Osteoblast (primary cell): ENCODE measurements at regions not wholly inside any gene's neighbourhood (a gene's known extent, or its start where the extent isn't known, plus 50 kb on each side); places are given as distances from the start of the nearest gene placed in this dataset.
"Not testable (repeated sequence)": the region's sequence is repeated elsewhere in the genome, so short reads cannot be mapped to it uniquely, and the experiment has no call there.

Experiments used
- DNase-seq: peaks from one replicate; pipeline ENCODE4 v3.0.0; 2011; ENCODE audit warnings: low spot score, mixed read lengths; ENCODE audit not compliant: insufficient read length; ENCODE audit errors: missing footprints
- H2AFZ ChIP-seq: 2 replicates; pipeline ENCODE4 v1.6.0; 2011; ENCODE audit warnings: mild to moderate bottlenecking, low read length
- H3K27ac ChIP-seq: 2 replicates; pipeline ENCODE4 v1.5.1; 2011; ENCODE audit warnings: mild to moderate bottlenecking, low read depth, low read length, moderate library complexity
- H3K27me3 ChIP-seq: 2 replicates; pipeline ENCODE4 v1.6.0; 2012; ENCODE audit warnings: mild to moderate bottlenecking, control low read depth, inconsistent platforms, low read length, moderate library complexity; ENCODE audit not compliant: insufficient read depth
- H3K36me3 ChIP-seq: 2 replicates; pipeline ENCODE4 v1.5.1; 2011; ENCODE audit warnings: mild to moderate bottlenecking, low read length, control low read depth, moderate library complexity; ENCODE audit not compliant: insufficient read depth
- H3K4me1 ChIP-seq: 2 replicates; pipeline ENCODE4 v1.5.1; 2011; ENCODE audit warnings: mild to moderate bottlenecking, low read length, control low read depth, moderate library complexity; ENCODE audit not compliant: insufficient read depth
- H3K4me2 ChIP-seq: 2 replicates; pipeline ENCODE4 v1.6.0; 2011; ENCODE audit warnings: mild to moderate bottlenecking, low read length; ENCODE audit not compliant: insufficient read depth
- H3K4me3 ChIP-seq: fragments of 200-600 bp; sonication (generic); 3 replicates; pipeline ENCODE4 v1.5.1; 2012; ENCODE audit warnings: mild to moderate bottlenecking, low read length, inconsistent platforms; ENCODE audit not compliant: insufficient read depth
- H3K79me2 ChIP-seq: 2 replicates; pipeline ENCODE4 v1.6.0; 2012; ENCODE audit warnings: mild to moderate bottlenecking, low read length, control low read depth, inconsistent platforms; ENCODE audit not compliant: insufficient read depth
- H3K9me3 ChIP-seq: 2 replicates; pipeline ENCODE4 v1.5.1; 2011; ENCODE audit warnings: low read depth, low read length, control low read depth
- H4K20me1 ChIP-seq: 2 replicates; pipeline ENCODE4 v1.6.0; 2012; ENCODE audit warnings: mild to moderate bottlenecking, low read length, control low read depth; ENCODE audit not compliant: insufficient read depth
- TF ChIP-seq, protein P1 (sequence below): IDR thresholded peaks from 2 replicates; pipeline ENCODE4 v1.5.1; 2011; ENCODE audit warnings: mild to moderate bottlenecking, low read depth, low read length, moderate library complexity; ENCODE audit errors: extremely low read depth

DNA sequence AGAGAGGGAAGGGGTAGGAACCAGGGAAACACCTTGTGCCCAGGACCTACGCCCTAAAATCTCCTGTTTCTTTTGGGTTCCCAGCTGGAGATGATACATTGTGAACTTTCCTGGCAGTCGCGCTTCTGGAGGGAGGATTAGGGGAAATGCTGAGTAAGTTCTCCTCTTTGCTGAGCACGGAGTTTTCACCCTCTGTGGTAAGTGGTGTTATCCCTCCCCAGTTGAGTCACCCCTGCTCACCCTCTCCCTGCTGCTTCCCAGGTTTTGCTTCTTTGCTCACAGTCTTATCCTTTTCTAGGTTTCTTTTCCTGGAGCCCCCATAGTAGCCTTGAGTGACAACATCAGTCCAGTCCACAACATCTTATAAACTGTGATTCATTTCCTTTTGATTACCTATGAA is 789.1 kb downstream of the TMEM121 start:
- no peaks in the 10 kb centered on the region for H3K4me1 ChIP-seq
- H2AFZ ChIP-seq, result no peak overlapping the region
- H3K9me3 ChIP-seq, result peaks cover 2% of the 10 kb centered on the region
- no peak overlapping the region for H3K27ac ChIP-seq
- H3K36me3 ChIP-seq, result no peaks in the 10 kb centered on the region
- TF ChIP-seq, protein P1, sequence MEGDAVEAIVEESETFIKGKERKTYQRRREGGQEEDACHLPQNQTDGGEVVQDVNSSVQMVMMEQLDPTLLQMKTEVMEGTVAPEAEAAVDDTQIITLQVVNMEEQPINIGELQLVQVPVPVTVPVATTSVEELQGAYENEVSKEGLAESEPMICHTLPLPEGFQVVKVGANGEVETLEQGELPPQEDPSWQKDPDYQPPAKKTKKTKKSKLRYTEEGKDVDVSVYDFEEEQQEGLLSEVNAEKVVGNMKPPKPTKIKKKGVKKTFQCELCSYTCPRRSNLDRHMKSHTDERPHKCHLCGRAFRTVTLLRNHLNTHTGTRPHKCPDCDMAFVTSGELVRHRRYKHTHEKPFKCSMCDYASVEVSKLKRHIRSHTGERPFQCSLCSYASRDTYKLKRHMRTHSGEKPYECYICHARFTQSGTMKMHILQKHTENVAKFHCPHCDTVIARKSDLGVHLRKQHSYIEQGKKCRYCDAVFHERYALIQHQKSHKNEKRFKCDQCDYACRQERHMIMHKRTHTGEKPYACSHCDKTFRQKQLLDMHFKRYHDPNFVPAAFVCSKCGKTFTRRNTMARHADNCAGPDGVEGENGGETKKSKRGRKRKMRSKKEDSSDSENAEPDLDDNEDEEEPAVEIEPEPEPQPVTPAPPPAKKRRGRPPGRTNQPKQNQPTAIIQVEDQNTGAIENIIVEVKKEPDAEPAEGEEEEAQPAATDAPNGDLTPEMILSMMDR, result no peak
- no peak overlapping the region for H3K4me2 ChIP-seq
- no peaks in the 10 kb centered on the region for H4K20me1 ChIP-seq
- no peak overlapping the region for H3K4me3 ChIP-seq
- DNase-seq, result no peak
- no peaks in the 10 kb centered on the region for H3K79me2 ChIP-seq
- no peaks in the 10 kb centered on the region for H3K27me3 ChIP-seq

DNA sequence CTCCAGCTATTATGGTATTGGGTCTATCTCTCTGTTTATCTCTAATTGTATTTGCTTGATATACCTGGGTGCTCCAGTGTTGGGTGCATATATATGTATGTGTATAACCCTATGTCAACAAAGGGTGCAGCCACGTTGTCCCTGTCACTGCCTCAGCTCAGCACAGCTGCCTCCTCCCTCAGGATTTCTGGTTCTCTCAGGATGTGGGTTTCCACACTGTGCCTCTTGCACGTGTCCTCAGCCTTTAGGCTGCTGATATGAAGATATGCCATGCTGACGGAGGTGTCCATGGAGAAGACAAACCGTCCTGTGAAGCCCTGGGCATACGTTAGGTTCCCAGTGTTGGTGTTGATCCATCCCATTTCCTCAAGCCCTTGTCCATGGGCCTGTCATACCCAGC is 791.2 kb downstream of the TMEM121 start:
- Histone ChIP-seq H3K4me3 (no peak overlapping the region), H3K79me2 (no peaks in the 10 kb centered on the region), H3K27ac (no peak overlapping the region), H2AFZ (no peak overlapping the region), H3K27me3 (no peaks in the 10 kb centered on the region), H3K4me2 (no peak overlapping the region), H3K9me3 (peaks cover 2% of the 10 kb centered on the region), H3K36me3 (no peaks in the 10 kb centered on the region), H3K4me1 (no peaks in the 10 kb centered on the region), H4K20me1 (no peaks in the 10 kb centered on the region)
- TF ChIP-seq, protein P1, result no peak
- no peak for DNase-seq

DNA sequence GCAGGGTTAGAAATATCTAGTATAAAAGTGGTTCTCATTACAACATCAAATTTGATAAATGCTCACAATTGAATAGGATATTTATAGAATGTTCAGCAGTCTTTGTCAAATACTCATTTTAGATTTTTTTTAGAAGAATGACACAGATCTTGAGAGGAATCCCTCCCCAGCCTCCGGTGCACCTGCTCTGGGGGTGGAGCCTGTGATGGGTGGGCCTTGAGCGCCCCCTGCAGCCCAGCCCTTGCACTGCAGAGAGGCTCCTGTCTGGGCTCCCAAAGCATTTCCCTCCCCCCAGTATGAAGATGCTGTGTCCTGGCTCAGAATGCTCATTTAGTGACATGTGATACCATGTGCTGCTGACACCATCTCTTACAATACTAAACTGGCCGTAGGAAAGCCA is 792.3 kb downstream of the TMEM121 start:
- H3K4me1 ChIP-seq, result no peaks in the 10 kb centered on the region
- H3K79me2 ChIP-seq, result no peaks in the 10 kb centered on the region
- H4K20me1 ChIP-seq, result no peaks in the 10 kb centered on the region
- no peak overlapping the region for H2AFZ ChIP-seq
- no peaks in the 10 kb centered on the region for H3K27me3 ChIP-seq
- H3K9me3 ChIP-seq, result peaks cover 2% of the 10 kb centered on the region
- TF ChIP-seq, protein P1, result no peak
- H3K27ac ChIP-seq, result no peak overlapping the region
- H3K4me2 ChIP-seq, result no peak overlapping the region
- no peak for DNase-seq
- H3K4me3 ChIP-seq, result no peak overlapping the region
- no peaks in the 10 kb centered on the region for H3K36me3 ChIP-seq

DNA sequence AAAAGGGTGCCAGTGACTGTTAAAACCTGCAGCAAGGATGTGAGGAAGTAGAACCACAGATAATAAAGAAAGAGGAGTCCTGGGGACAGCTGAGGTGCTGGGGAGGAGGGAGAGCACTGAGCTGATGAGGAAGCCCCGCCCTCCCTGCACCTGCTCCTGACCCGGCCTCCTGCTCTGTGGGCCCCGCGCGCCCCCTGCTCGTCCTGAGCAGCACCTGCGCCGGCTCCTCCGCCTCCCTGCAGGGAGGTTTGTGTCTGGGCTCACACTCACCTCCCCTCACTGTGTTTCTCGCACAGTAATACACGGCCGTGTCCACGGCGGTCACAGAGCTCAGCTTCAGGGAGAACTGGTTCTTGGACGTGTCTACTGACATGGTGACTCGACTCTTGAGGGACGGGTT is 797.6 kb downstream of the TMEM121 start:
- H3K27ac ChIP-seq, H3K4me1 ChIP-seq, H3K4me3 ChIP-seq, H3K36me3 ChIP-seq, H3K79me2 ChIP-seq, H3K4me2 ChIP-seq, DNase-seq, H2AFZ ChIP-seq, H3K27me3 ChIP-seq, H4K20me1 ChIP-seq, H3K9me3 ChIP-seq: not testable (repeated sequence)

DNA sequence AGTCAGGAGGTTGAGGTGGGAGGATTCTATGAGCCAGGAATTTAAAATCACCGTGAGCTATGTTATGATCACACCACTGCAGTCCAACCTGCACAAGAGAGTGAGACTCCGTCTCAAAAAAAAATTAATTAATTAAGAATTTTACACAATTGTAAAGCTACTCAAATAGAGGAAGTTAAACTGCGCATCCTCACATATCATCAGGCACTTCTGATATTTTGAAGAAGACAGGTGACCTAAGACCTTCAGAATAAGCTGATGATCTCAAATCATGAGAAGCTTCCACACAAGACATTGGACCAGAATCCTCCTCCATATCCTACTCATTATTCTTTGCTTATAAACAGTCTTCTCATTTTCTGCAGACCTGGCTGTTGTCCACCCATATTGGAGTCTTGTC is 800.9 kb downstream of the TMEM121 start:
- DNase-seq, result no peak
- Histone ChIP-seq H3K9me3 (no peaks in the 10 kb centered on the region), H2AFZ (no peak overlapping the region), H3K27me3 (no peaks in the 10 kb centered on the region), H3K4me3 (no peak overlapping the region), H3K79me2 (no peaks in the 10 kb centered on the region), H4K20me1 (no peaks in the 10 kb centered on the region), H3K27ac (no peak overlapping the region), H3K4me2 (no peak overlapping the region), H3K4me1 (no peaks in the 10 kb centered on the region), H3K36me3 (no peaks in the 10 kb centered on the region)
- TF ChIP-seq, protein P1, result no peak

DNA sequence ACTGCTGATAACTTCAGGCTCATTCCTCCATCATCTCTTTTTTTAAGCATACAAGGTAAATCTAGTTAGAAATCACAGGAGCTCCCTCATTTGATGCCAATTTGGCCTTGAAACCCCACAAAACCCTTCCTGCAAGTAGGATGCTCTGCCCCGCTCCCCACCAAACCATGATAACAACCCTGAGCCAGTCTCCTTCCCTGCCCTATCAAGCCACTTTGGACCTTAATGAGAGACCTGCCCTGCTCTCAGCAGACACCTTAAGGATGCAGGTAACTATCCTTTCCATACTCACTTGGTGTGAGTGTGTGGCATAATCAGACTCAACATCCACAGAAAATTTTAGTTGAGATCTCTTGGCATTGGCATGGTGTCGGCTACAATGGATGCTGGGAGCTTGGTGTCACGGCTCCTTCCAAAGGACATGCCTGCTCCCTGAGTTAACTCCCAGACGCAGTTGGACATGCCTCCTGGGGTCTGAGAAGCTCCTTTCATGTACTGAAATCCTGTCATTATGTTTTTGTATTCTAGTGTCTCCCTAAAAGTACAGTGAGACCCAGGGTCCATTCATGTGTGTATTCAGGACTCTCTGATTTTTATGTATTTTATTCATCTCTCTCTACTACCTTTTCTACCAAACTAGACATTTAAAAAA is 801.4 kb downstream of the TMEM121 start:
- H3K4me3 ChIP-seq, H3K27me3 ChIP-seq, H3K27ac ChIP-seq, H3K79me2 ChIP-seq, H3K4me2 ChIP-seq, H3K9me3 ChIP-seq, H3K4me1 ChIP-seq, DNase-seq, H2AFZ ChIP-seq, H4K20me1 ChIP-seq, H3K36me3 ChIP-seq: not testable (repeated sequence)
